SW480 (cell line): ENCODE measurements at regions not wholly inside any gene's neighbourhood (a gene's known extent, or its start where the extent isn't known, plus 50 kb on each side); places are given as distances from the start of the nearest gene placed in this dataset.
"Not testable (repeated sequence)": the region's sequence is repeated elsewhere in the genome, so short reads cannot be mapped to it uniquely, and the experiment has no call there.

Source experiments
- DNase-seq: peaks from one replicate; pipeline ENCODE4 v3.0.0-alpha.2; 2016; ENCODE audit warnings: low spot score

GRCh38 chr4:23533859-23534258 is 356.0 kb downstream of the PPARGC1A start:
- DNase-seq = no peak

- peak; percentile 3 for DNase-seq
Measured at GRCh38 chr4:23516716-23517115, 373.1 kb downstream of the PPARGC1A start.

GRCh38 chr4:23504083-23504482 is 385.8 kb downstream of the PPARGC1A start:
- no peak for DNase-seq

GRCh38 chr4:23500894-23501449 is 388.9 kb downstream of the PPARGC1A start:
- DNase-seq = no peak

- no peak for DNase-seq
Measured at GRCh38 chr4:23485801-23486200, 404.0 kb downstream of the PPARGC1A start.

- no peak for DNase-seq
Measured at GRCh38 chr4:23484689-23485088, 405.2 kb downstream of the PPARGC1A start.

GRCh38 chr4:23483320-23483960 is 406.4 kb downstream of the PPARGC1A start:
- DNase-seq = no peak

GRCh38 chr4:23481566-23481965 is 408.3 kb downstream of the PPARGC1A start:
- DNase-seq = no peak

GRCh38 chr4:23477905-23478304 is 411.9 kb downstream of the PPARGC1A start:
- no peak for DNase-seq

GRCh38 chr4:23476515-23477090 is 413.2 kb downstream of the PPARGC1A start:
- DNase-seq = peak; percentile 5

- DNase-seq = no peak
Measured at GRCh38 chr4:23463071-23463470, 426.8 kb downstream of the PPARGC1A start.

GRCh38 chr4:23458054-23458453 is 431.8 kb downstream of the PPARGC1A start:
- no peak for DNase-seq

- no peak for DNase-seq
Measured at GRCh38 chr4:23456864-23457263, 433.0 kb downstream of the PPARGC1A start.

- DNase-seq = no peak
Measured at GRCh38 chr4:23455456-23456158, 434.2 kb downstream of the PPARGC1A start.

- no peak for DNase-seq
Measured at GRCh38 chr4:23441530-23442069, 448.2 kb downstream of the PPARGC1A start.

- DNase-seq = no peak
Measured at GRCh38 chr4:23438764-23439163, 451.1 kb downstream of the PPARGC1A start.

GRCh38 chr4:23429497-23429896 is 460.4 kb downstream of the PPARGC1A start:
- no peak for DNase-seq

- DNase-seq = no peak
Measured at GRCh38 chr4:23425570-23425969, 464.3 kb downstream of the PPARGC1A start.

- DNase-seq = no peak
Measured at GRCh38 chr4:23423540-23423939, 466.3 kb downstream of the PPARGC1A start.

- no peak for DNase-seq
Measured at GRCh38 chr4:23422878-23423277, 467.0 kb downstream of the PPARGC1A start.

- no peak for DNase-seq
Measured at GRCh38 chr4:23413631-23414030, 476.2 kb downstream of the PPARGC1A start.

- DNase-seq = no peak
Measured at GRCh38 chr4:23412701-23413100, 477.1 kb downstream of the PPARGC1A start.

- not testable (repeated sequence) for DNase-seq
Measured at GRCh38 chr4:23408913-23409312, 480.9 kb downstream of the PPARGC1A start.
